ENCODE measurements at regions not wholly inside any gene's neighbourhood (a gene's known extent, or its start where the extent isn't known, plus 50 kb on each side); places are given as distances from the start of the nearest gene placed in this dataset.

GRCh38 chr1:213337025-213337678 lies 286.1 kb downstream of the RPS6KC1 start:
- TF ChIP-seq CTCF (IDR thresholded peaks at IDR 0.05) (no peak), POLR2A (IDR thresholded peaks at IDR 0.05) (no peak), POLR2AphosphoS5 (IDR thresholded peaks at IDR 0.05; ENCODE audit: insufficient read depth in 1 of 2, low read depth in 1 of 2) (no peak)
